NAMALWA (cell line): ENCODE measurements at regions not wholly inside any gene's neighbourhood (a gene's known extent, or its start where the extent isn't known, plus 50 kb on each side); places are given as distances from the start of the nearest gene placed in this dataset.
A peak's percentile ranks its signal among the peaks of the same experiment; 100 is the strongest.

ENCODE experiments used
- DNase-seq: peaks from one replicate; pipeline ENCODE4 v3.0.0-alpha.2; 2015; ENCODE audit warnings: low spot score

DNA sequence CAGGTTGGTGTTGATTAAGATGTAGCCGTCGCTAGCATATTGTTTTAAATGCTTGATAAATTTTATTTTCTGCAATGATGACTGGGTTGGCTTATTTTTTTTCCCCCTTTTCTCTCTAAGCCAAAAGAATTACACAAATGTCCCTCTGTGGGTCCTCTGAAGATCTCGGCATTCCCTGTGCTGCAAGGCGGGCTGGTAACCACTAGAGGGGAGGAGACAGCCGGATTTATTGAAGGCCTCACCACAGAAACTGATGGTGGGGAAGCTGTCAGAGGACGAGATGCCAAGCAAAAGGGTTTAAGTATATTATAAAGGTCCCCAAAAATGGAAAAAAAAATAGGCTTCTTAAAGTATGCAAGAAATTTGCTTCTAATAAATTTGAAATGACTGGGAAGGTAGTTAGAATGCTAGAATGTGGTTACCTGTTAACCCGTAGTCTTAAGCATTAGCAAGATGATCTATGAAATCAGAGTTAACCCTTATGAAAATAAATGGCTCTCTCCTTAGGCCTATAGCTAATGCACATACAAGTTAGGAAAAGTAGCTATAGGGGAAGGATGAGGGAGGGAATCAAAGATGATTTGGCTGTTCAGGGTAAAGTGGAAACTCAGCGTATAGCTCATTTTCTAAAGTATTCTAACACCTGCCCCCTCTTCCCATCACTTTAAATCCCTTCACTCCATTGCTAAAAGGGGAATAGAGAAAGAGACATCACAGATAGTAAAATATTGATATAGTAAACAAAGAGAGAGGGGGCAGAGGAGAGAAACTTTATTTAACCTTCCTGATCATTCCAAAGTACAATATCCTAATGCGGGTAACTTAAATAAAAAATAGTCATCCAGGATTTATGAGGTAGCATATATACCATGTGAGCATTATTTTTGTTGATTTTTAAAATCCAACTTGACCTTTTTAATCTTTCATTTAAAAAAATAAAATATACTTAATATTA, 894.5 kb upstream of the POU3F3 start:
- DNase-seq: peak; percentile 74

DNA sequence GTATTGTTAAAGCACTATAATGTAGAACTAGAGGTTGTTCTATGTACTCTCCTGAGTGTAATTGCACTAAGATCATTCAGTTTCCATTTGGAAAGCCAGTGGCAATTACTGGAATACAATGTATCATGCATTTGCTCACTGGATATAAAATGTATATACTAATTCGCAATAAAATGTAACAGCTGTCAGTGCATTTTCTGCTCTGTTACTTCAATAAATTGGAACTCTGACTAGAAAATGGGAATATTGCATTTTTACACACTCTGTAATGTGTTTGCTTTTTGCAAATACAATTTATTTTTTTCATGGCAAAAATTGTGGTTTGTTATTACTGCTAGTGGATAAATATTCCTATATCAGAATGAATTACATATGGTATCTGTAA, 893.8 kb upstream of the POU3F3 start:
- DNase-seq: no peak

DNA sequence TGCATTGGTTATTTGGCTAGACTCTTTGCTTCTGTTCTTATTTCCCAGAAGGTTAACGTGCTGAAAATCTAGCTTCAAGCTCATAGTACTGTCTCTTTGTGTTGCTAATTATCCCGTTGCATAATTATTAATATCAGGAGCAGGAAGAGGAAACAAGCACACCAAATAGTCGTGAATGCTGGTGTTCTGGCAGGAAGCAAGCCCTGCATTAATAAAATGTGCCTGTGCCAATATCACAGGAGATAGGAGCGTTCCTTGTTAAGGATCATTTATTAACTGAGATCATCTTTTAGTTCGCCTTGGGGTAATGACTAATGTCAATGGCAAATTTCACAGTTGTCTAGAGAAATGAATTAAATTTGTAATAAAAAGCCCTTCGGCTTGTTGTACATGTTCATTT, 893.0 kb upstream of the POU3F3 start:
- no peak for DNase-seq

DNA sequence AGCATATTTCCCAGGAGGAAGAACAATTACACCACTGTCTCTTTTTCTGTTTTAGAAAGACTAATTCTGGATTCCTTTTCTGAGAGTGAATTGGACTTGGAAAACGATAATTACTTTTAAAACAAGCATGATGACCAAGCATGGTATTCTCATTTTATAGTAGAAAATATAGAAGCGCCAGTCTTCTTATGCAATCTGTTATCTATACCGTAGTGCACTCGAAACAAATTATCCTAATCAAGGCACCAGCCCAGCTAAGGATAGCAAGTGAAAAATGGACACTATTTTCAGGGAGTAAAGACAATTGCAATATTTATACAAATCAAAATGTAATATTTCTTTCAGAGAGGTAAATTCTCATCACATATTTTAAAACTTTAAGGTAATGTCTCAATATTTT, 892.1 kb upstream of the POU3F3 start:
- no peak for DNase-seq

DNA sequence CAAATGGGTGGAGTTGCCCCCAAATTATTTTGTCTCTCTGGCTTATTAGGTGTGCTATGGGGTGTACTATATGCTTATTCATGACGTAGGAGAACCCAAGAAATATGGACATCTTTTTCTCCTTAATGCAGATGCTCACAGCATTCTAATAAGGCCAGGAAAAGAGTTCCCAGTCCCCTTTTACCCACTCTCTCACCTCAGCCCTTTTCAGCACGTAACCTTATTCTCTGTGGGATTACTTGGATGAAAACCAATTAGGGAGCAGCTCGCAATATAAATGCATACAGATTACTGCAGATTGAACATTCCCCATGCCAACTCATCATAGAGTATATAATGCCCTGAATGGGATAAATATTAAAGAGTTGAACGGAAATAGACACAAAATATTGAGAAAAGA, 891.2 kb upstream of the POU3F3 start:
- DNase-seq: no peak

DNA sequence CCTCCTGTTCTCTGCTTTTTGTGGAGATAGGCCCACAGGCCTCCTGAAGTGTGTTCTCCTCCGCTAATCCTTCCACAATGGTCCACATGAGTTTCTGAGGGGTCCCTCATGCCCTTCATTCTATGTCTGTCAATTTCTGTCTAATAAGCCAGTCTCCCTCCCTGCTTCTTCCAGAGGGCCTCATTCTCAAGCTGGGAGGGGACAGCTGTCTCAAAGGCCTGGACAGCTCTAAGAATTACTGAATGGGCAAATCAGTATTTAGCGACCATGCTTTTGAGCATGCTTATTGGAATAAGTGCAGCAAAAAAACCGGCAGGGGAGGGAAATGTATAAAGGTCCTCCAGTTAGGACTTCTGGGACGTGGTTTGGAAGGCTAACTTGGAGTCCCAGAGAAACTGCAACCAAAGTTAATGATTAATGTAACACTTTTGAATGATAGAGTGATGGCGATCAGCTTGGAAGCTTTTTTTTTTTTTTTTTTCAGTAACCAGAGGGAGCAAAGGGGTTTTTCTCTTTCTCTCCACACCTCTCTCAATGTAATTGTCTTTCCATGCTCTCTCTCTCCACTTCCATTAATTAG, 890.7 kb upstream of the POU3F3 start:
- DNase-seq: no peak

DNA sequence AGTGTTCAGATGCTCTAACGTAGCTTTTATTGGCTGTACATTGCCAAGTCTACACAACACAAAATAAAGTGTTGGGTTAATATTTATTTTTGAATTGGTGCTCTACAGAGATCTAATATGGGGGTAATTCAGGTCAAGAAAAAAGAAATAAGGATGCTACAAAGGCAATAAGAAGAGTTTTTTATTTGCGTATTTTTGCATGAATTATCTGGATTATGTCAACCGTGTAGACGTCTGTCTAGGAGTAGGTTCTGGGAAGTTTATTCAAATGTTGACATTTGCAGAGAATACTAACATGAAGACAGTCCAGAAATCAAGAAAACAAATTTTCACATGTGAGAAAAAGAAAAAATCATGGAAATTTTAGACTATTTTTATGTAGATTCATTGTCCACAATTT, 876.7 kb upstream of the POU3F3 start:
- no peak for DNase-seq

DNA sequence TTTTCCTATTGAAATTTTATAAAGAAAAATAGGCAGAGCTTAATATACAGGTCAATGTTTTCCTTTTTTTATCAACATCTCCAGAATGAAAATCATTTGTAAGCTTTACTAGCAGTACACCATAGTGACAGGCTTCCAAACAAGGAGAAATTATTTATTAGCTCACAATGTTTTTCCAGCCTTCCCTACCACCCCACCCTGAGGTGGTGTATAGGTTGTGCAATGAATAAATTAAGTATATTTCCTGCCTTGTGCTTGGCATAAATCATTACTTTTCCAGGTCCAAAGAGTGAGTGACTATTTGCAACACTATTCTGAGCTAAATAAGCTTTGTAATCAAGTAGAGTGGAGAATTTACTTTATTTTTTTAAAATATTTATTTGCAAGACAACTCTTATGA, 876.2 kb upstream of the POU3F3 start:
- DNase-seq: no peak

DNA sequence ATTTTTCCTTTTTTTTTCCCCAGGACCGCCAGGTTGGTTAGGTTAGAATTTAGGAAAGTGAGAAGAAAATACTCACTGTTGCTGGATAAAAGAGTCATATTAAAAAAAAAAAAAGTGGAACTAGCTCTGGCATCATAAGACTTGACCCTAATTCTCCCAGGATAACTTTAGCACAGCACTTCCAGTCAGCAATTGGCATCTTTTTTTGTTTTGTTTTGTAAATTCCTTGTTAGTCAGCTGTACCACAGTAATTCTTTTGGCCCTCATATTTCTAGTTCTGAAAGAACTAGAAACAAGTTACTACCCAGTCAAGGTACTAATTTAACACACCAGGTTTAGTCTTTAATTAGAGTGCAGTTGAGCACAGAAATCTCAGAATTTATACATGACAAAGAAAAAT, 873.5 kb upstream of the POU3F3 start:
- DNase-seq: no peak

DNA sequence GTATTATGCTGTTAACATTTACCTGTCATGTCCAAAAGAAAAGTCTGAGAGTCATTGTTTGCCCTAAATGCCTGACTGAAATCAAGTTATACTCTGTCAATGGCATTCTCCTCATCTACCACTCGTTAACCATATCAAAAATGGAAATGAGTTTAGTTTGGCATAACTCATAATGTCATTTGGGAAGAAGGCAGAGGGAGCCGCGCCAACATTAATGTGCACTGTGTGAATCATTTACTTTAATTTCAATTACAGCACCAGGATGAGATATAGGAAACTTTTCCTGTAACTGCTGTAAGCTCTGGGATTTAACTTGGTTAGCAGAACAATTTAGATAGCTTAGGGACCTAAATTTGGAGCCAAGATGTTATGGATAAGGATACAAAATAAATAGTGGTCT, 871.2 kb upstream of the POU3F3 start:
- DNase-seq: no peak

DNA sequence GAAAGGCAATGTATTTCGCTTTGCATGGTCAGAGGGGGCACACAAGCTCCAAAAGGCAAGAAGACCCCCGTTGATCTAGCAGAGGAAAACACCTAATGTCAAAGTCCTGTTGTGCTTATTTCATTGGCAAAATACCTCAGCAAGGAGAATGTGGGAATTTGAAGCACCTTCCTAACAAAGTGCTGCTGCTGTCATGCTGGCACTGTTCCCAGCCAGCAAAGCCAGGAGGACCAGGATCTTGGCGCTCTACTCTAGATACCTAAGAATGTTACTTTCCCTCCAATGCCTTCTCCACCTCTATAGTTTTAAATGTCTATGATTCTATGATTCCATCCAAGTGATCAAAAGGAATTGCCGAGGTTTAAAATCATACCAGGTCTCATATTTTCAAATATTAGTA, 867.9 kb upstream of the POU3F3 start:
- no peak for DNase-seq

DNA sequence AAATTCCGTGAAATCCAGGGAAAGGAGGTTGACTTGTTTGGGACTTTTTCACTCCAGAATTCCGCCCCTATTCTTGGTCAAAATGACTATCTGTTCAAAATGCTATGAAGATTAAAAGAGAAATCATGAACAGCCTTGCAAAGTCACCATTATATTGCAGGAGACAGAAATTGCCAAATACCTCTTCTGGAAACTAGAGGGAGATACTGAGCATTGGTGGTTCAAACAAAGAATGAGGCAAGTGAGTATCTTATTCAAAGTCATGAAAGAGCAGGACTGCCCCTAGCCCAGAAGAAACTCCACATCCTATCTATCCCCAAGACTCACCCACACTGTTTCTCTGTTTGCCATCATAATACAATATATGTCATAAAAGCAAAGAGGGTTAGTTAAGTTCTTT, 862.3 kb upstream of the POU3F3 start:
- DNase-seq: peak; percentile 34

DNA sequence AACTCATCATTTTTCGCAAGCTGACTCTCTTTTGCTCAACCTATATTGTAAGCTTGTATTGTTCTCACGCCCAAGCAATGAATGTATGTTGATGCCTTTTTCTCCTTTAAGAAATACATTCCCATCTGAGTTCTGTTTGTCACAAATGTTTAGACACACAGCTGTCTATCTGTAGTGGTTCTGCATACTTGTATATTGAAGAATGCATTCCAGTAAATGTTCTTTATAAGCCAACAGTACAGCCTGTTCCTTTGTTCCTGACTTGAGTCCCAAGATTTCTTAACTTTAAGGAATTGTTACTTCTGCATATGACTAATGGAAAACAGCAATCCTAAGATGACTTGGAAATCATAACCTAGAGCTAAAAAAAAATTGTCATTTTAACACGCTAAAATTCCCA, 849.1 kb upstream of the POU3F3 start:
- DNase-seq: no peak

DNA sequence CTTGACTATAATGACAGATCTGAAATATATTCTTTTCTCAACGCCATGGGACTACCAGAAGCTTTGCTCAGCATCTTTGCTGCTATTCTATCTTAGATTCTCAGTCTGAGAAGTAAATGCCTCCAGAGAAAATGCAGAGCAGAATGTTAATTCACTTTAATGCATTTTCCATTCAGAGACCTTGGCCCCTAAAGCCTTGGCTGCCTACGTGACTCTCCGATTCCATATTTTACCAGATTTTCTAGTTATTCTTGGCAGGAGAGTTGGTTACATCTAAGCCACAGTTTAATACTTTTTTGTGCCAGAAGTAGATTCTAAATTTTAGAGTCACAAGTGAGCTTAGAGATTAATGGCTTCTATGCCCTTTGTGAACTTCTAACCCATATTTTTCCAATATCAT, 837.1 kb upstream of the POU3F3 start:
- no peak for DNase-seq

DNA sequence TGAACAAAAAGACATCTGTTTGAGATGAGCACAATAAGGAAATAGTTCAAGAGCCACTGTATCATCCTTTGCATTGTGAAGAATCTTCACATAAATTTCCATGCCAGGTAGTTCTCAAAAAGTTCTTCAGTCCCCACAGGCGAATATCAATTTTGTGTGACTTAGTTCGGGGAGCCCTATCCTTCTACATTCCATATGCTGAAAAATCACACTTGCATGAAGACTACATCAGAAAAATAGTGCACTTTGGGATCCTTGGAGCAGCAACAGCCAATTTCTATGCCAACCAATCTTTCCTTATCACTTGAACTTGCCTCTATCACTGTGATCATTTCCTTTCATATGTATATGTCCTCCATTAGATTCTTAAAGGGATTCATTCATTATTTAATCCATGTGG, 830.6 kb upstream of the POU3F3 start:
- DNase-seq: no peak

DNA sequence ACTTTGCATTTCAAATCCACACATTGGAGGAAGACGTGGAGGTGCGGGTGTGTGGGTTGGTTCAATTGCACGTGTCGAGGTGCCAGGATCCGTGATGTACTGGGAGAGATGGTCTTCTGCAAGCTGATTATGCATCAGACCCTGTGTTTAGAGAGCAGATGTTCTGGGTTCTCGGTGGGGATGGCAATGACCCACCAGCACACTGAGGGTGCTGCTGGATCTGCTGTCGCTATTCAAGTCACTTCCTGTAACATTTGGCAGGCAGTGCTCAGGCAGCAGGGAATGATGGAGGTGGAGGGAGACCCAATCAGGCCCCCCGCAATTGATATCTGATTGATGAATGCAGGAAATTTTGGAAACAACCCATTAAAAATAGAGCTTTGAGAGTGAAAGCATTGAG, 830.1 kb upstream of the POU3F3 start:
- no peak for DNase-seq

DNA sequence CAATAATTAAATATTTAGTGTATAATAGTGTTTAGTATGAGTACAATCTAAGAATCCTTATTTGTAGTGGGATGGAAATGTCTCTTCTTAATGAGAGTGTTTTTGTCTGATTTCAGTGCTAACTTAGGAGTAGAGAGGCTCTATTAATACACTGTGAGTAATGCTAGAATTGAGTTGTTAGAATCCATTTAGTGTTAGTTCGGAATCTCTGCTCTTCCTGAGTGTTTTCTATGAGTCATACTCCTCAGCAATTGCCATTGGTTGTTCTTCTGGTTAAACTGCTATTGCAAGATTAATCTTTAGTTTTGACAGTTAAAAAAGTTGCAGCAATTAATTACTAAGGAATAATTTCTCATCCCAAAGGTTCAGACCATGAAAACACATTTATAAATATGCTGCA, 828.6 kb upstream of the POU3F3 start:
- DNase-seq: no peak

DNA sequence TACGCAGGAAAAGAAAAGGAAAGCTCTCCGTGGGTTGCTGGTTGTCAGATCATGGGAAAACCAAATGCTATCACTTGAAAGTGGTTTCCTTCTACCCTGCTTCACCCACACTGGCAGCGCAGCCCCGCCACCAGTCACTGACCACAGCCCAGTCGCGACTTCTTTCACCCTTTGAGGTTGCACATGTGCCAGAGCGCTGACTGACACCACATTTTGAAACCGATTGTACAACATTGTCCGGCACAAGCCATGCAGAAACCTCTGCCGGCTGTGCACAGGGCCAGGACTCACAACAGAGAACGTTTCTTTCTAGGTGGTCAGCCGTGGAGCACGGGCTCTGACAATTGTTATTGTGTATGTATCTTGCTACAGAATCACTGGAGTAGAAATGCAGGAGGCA, 827.2 kb upstream of the POU3F3 start:
- DNase-seq: no peak

DNA sequence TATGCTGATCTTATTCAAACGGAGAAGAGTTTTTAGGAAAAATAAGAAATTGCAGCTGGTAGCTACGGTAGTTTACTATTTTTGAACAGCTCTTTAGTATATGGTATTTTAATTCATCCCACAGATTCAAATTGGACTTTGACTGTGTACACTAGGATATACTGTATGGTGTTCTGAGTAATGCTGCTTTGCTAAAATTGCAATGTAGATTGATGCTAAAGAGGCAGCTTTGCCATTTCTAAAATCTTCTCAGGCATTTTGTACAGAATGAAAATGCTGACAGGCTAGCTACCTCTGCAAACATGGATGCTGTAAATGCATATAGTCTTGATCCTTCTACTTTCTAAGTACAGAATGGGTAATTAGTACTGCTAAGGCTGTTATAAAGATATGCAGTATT, 826.6 kb upstream of the POU3F3 start:
- no peak for DNase-seq

DNA sequence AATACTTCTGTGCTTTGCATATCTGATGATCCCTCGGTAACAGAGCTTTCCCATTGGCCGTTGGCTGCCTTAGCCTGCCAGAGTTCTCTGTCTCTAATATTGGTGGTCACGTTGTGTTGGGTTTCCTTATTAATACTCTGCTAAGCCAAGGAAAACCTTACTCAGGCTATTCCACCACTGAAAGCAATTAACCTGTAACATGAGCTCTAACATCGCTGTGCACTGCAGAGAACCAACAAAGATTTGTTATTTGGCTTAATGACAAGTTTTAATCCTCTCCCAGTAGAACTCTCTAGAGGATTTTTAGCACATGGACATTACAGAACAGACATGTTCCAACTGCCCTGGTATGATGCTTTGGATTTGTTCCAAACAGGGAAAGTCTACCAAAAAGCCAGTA, 825.9 kb upstream of the POU3F3 start:
- DNase-seq: no peak

DNA sequence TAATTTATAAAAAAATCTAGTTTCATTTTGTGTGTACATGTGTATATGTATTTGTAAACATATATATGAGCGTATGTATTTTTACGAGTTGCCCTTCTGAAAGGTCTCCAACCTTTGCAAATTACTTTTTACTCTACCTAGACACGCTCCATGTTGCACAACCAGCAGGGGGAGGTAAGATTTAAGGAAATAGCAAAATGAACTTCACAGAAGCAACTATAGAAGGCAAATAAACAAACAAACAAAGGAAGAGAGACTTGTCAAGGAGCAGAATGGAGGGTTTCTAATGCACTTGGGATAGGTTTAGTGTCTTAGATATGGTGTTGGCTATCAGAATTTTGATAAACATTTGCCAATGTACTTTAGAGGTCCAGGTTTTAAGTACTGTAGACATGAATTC, 820.5 kb upstream of the POU3F3 start:
- DNase-seq: peak; percentile 80

DNA sequence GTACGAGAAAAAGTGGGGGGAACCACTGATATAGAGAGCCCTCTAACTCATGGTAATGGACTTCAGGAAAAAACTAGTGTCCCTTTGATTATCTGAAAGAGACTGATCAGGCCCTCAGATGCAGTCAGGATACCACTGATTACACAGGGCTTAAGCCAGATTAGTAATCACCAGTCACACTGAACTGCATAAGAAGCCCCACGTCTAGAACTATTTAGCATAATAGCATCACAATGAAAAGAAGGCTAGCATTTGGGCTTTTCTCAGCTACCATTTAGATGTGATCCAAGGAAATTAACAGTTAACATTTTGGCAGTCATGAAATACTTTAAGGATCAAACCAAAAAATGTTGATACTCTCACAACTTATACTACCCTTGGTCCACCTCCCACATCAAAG, 813.1 kb upstream of the POU3F3 start:
- no peak for DNase-seq

DNA sequence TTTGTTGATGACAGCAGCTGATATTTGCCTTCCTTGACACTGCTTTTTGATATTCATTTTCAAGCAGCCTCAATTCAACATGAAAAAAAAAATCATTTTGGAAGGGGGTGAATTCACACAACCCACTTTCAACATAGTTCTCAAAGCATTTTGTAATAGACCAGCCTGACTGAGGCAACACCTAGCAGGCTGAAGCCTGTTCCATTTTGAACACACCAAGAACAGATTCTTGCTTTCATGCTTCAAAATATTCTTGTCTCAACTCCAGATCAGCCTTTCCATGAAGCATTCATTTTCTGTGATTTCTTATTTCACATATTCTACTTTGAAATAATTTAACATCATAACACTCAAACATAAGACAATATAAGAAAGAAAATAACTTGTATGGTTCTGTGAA, 812.6 kb upstream of the POU3F3 start:
- DNase-seq: no peak

DNA sequence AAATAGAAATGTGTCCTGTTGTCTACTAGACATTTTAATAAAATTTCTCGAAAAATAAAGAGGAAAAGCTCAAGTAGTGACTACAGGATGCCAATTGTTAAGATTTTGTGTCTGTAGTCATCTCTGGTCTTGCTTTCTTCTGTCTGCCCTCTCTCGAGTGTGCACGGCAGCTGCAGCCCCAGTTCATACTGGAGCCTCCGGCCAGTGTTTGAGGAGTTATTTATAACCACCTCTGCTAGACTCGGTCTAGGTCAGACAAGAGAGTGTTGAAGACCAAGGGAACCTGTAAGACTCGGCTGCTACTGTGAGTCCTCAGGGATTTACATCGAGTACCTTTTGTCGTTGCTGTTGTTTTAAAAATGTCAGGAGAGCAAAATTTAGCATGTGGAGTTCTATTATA, 810.1 kb upstream of the POU3F3 start:
- DNase-seq: peak; percentile 66
